Retinal pigment epithelial cell (primary cell): ENCODE measurements at regions not wholly inside any gene's neighbourhood (a gene's known extent, or its start where the extent isn't known, plus 50 kb on each side); places are given as distances from the start of the nearest gene placed in this dataset.

ENCODE experiments used
- DNase-seq: peaks from one replicate; pipeline ENCODE4 v3.0.0-alpha.2; 2010; ENCODE audit warnings: low read depth
- H3K4me3 ChIP-seq: 2 replicates; pipeline ENCODE4 v1.5.1; 2011; ENCODE audit warnings: mild to moderate bottlenecking, low read length, control low read depth, moderate library complexity
- CTCF ChIP-seq: conservative IDR thresholded peaks from 2 replicates; pipeline ENCODE4 v1.5.1; 2011; ENCODE audit warnings: low read depth, low read length, control low read depth, inconsistent platforms

DNA sequence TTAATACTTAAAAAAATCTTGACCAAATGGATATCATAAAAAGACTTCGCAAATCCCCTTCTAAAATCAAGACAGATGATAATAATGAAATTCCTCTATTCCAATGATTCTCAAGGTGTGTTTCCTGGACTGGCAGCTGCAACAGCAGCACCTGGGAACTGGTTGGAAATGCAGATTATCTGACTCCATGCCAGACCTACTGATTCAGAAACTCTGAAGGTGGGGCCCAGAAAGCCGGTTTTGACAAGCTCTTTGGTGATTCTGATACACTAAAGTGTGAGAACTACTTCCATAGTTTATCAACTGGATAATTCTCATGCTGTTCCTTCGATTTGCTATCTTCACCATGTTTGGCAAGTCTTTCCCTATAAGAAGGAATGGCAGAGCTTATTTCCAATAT lies 252.1 kb downstream of the COL12A1 start:
- TF ChIP-seq CTCF: no peak
- no peak for DNase-seq
- H3K4me3 ChIP-seq: no peak overlapping the region

DNA sequence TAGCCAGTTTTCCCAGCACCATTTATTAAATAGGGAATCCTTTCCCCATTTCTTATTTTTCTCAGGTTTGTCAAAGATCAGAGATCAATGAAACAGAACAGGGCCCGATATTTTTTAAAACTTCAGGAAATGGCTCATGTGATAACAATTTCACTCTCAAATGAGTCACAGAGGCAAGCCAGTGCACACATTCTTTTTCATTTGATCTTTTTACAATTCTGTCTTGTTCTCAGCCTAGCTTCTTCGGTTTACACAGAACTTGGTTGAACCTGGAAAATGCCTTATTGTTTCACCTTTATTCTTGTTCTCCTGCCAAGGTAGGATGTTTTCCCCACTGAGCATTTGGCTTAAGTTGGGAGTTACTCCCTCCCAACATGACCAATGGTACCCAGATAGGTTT lies 258.9 kb downstream of the COL12A1 start:
- no peak overlapping the region for H3K4me3 ChIP-seq
- TF ChIP-seq CTCF: no peak
- DNase-seq: peak; percentile 11

- H3K4me3 ChIP-seq: no peak overlapping the region
- DNase-seq: no peak
- no peak for TF ChIP-seq CTCF
Observed at GRCh38 chr6:74942130-74942529, 263.7 kb downstream of the COL12A1 start.

DNA sequence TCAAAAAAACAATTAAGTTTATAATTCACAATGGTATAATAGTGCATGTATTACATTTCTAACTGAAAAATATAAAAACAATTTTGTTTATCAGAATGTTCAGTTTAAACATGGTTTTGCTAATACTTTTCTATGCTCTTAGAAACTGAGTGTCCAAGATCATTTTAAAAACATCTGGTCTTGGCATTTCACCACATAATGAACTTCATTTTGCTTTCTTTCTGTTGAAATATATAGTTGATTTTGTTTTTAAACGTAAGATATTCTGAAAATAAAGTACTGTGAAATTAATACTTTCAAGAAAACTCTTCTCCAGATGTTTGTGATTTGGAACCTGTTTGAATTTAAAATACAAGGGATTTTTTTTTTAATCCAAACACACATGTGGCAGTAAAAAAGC lies 264.4 kb downstream of the COL12A1 start:
- no peak for DNase-seq
- no peak for TF ChIP-seq CTCF
- no peak overlapping the region for H3K4me3 ChIP-seq

DNA sequence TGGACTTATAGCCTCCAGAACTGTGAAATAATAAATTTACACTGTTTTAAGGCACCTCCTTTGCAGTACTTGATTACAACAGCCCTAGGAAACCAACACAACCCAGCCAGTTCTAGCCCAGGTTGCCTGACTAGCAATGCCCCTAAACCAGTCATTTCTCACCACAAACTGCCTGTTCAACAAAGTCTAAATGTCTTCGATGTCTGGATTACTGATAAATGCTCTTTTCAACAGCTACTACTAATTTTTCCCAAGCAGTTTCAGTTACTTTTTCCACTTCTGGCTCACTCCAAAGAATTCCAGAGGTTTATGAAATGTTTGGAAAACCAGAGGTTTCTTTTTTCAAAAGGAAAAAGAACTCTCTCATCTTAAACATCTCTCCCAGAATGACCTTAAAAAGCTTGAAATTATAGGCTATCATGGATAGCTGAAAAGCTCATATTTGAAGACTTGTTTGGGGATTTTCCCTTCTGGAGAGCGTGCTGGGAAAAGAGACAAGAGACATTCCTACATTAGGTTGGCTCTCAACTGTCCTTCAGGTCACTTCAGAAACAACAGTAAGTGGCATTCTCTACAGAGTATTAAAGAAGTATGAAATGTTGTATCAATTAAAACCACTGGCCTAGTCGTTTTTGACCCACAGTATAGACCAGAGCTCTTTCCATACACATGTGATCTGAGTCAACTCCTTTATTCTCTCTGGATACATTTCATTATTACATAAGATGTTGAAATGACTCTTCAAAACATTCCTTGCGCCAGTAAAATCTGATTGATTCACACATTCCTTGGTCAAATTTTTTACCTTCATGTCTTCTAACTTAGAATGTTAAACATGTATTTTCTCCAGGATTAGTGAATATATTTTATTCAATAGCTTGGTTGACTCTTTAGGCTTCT lies 265.9 kb downstream of the COL12A1 start:
- DNase-seq: no peak
- TF ChIP-seq CTCF: no peak

DNA sequence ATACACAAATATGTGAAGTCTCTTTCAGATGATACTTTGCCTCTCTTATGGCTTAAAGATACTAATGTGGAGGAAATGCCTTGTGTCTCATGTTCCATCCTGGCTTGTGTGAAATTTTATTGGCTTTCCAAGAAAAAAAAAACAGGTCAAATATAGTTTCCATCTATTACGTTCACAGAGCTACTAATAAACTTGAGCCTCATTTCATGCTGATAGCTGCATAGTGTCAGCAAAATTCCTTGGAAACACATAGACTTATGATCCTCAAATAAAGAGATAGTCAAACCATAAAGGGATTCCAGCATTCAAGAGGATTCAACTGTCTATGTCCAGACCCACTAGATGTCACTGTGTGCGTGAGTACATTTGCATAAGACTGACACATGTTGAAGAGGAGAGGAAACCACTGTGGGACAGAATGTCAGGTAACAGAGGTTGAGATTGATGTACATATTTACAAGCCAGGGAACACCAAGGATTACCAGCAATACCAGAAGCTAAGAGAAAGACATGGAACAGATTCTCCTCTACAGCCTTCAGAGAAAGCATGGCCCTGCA lies 266.6 kb downstream of the COL12A1 start:
- DNase-seq: no peak
- no peak overlapping the region for H3K4me3 ChIP-seq
- no peak for TF ChIP-seq CTCF

More for the DNA sequence above, 265.9 kb downstream of the COL12A1 start:
- H3K4me3 ChIP-seq: no peak overlapping the region

DNA sequence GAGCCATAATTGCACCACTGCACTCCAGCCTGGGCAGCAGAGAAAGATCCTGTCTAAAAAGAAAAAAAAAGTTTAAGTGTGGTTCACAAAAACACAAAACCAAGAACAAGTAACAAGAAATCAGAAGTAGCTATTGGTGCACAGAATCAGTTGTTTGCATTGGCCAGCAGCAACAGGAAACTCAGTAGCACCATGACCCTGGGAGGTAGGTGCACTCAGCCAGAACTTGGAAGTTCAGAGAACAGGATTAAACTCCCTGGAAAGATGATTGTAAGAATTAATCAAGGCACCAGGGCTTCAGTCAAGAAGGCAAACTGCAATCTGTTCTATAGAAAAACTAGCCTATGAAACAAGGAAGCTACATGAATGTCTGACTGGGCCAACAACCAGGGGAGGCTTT lies 267.9 kb downstream of the COL12A1 start:
- TF ChIP-seq CTCF: no peak
- no peak for DNase-seq

More for the DNA sequence above, 267.9 kb downstream of the COL12A1 start:
- no peak overlapping the region for H3K4me3 ChIP-seq
